Natural killer cell (primary cell): ENCODE measurements at regions not wholly inside any gene's neighbourhood (a gene's known extent, or its start where the extent isn't known, plus 50 kb on each side); places are given as distances from the start of the nearest gene placed in this dataset.

Source experiments
- ATAC-seq, 3 donors: fragments of 150-1000 bp in 2 of 3; fragments of 200-7000 bp in 1 of 3; cut with Tn5 transposase; 1 replicate in 1 of 3; 2 replicates in 2 of 3; pipeline ENCODE4 v1.10.0; 2021; ENCODE audit warnings: mild to moderate bottlenecking in 2 of 3, moderate library complexity in 2 of 3
- DNase-seq, 2 donors: peaks; one replicate each; pipeline versions ENCODE4 v3.0.0 to v3.0.0-alpha.2; 2013 to 2021; ENCODE audit warnings: mixed read lengths in 1 of 2
- H3K27ac ChIP-seq: one replicate; pipeline ENCODE4 v1.5.1; 2013; ENCODE audit warnings: mild to moderate bottlenecking, low read length
- H3K27me3 ChIP-seq: one replicate; pipeline ENCODE4 v1.6.1; 2013; ENCODE audit warnings: low read length; ENCODE audit not compliant: control insufficient read depth, insufficient read depth
- H3K36me3 ChIP-seq: one replicate; pipeline ENCODE4 v1.6.1; 2013; ENCODE audit warnings: low read length; ENCODE audit not compliant: control insufficient read depth, insufficient read depth
- H3K4me1 ChIP-seq: one replicate; pipeline ENCODE4 v1.6.1; 2013; ENCODE audit warnings: low read length; ENCODE audit not compliant: control insufficient read depth, insufficient read depth
- H3K4me3 ChIP-seq: one replicate; pipeline ENCODE4 v1.5.1; 2013; ENCODE audit warnings: low read length
- H3K9me3 ChIP-seq: one replicate; pipeline ENCODE4 v1.6.1; 2013; ENCODE audit warnings: low read length; ENCODE audit not compliant: control insufficient read depth, insufficient read depth
- H3K27ac Mint-ChIP-seq, 2 donors: one replicate each; pipeline ENCODE4 v1.8.0; 2022; ENCODE audit warnings: mild to moderate bottlenecking in 2 of 2, mixed read lengths in 2 of 2, moderate library complexity in 1 of 2
- H3K27me3 Mint-ChIP-seq, 2 donors: one replicate each; pipeline ENCODE4 v1.8.0; 2022; ENCODE audit warnings: low read depth in 2 of 2, mixed read lengths in 2 of 2
- H3K36me3 Mint-ChIP-seq: one replicate; pipeline ENCODE4 v1.8.0; 2022; ENCODE audit warnings: mixed read lengths
- H3K4me1 Mint-ChIP-seq, 2 donors: one replicate each; pipeline ENCODE4 v1.8.0; 2022; ENCODE audit warnings: mixed read lengths in 2 of 2
- H3K4me3 Mint-ChIP-seq: one replicate; pipeline ENCODE4 v1.8.0; 2022; ENCODE audit warnings: mild to moderate bottlenecking, moderate library complexity, mixed read lengths
- H3K9me3 Mint-ChIP-seq, 2 donors: one replicate each; pipeline ENCODE4 v1.8.0; 2022; ENCODE audit warnings: mixed read lengths in 2 of 2
- WGBS: methylation state at CpG from one replicate; pipeline ENCODE4 v1.1.7; 2013; ENCODE audit warnings: missing lambda C conversion rate; ENCODE audit not compliant: insufficient coverage; 5-methylcytosine and 5-hydroxymethylcytosine counted together
- intact Hi-C: fragments of 100-400 bp; cut with micrococcal nuclease; formaldehyde crosslinking; loops from one replicate; pipeline ENCODE4 v1.14.2; 2022
- TF ChIP-seq, protein P1 (sequence below): fragments of 200-600 bp; IDR thresholded peaks from one replicate; pipeline ENCODE4 v1.8.0; 2022; ENCODE audit warnings: antibody characterized with exemption

DNA sequence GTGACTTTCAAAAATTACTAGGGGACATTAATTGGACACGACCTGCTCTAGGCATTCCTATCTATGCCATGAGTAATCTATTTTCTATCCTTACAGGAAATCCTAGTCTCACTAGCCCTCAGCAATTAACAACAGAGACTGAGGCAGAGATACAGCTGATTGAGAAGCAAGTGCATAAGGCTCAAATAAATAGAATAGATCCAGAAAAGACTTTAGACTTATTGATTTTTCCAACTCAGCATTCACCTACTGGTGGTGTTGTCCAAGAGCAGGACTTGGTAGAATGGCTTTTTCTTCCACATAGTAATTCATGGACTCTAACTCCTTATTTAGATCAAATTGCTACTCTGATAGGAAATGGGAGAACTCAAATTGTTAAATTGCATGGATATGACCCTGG is 148.0 kb downstream of the ZNF33B start:
- Histone ChIP-seq H3K4me1 (no peaks in the 10 kb centered on the region), H3K36me3 (no peaks in the 10 kb centered on the region), H3K4me3 (no peak overlapping the region), H3K27me3 (no peaks in the 10 kb centered on the region), H3K27ac (no peak overlapping the region), H3K9me3 (no peaks in the 10 kb centered on the region)
- intact Hi-C loops = no loop called here
- no peaks in the 10 kb centered on the region for H3K36me3 Mint-ChIP-seq
- no peaks in the 10 kb centered on the region for H3K27me3 Mint-ChIP-seq
- ATAC-seq (no peak), DNase-seq (no peak)
- no peak overlapping the region for H3K4me3 Mint-ChIP-seq
- no peak overlapping the region for H3K27ac Mint-ChIP-seq
- TF ChIP-seq, protein P1, sequence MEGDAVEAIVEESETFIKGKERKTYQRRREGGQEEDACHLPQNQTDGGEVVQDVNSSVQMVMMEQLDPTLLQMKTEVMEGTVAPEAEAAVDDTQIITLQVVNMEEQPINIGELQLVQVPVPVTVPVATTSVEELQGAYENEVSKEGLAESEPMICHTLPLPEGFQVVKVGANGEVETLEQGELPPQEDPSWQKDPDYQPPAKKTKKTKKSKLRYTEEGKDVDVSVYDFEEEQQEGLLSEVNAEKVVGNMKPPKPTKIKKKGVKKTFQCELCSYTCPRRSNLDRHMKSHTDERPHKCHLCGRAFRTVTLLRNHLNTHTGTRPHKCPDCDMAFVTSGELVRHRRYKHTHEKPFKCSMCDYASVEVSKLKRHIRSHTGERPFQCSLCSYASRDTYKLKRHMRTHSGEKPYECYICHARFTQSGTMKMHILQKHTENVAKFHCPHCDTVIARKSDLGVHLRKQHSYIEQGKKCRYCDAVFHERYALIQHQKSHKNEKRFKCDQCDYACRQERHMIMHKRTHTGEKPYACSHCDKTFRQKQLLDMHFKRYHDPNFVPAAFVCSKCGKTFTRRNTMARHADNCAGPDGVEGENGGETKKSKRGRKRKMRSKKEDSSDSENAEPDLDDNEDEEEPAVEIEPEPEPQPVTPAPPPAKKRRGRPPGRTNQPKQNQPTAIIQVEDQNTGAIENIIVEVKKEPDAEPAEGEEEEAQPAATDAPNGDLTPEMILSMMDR = no peak
- H3K4me1 Mint-ChIP-seq = no peaks in the 10 kb centered on the region
- 36% methylated on average over 1 of the region's 1 CpG for WGBS
- peaks cover under 1 to 9% of the 10 kb centered on the region in 2 donors for H3K9me3 Mint-ChIP-seq

DNA sequence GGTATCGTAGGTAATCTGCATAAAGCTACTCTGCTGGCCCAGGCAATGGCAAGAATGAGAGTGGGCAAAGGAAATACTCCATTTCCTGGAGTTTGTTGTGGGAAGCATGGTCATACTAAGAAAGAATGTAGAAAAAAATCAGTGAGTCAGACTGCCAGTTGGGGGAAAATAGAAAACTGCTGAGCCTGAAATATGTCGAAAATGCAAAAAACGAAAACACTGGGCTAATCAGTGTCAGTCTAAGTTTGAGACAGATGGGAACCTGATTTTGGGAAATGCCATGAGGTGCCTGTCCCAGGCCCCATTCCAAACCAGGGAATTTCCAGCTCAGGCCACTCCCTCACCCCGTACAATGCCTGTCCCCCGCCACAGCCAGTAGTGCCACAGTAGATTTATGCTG is 150.0 kb downstream of the ZNF33B start:
- intact Hi-C loops = no loop called here
- DNase-seq = no peak
- no peaks in the 10 kb centered on the region for H3K27me3 Mint-ChIP-seq
- Histone ChIP-seq H3K36me3 (no peaks in the 10 kb centered on the region), H3K27ac (no peak overlapping the region), H3K9me3 (no peaks in the 10 kb centered on the region), H3K27me3 (no peaks in the 10 kb centered on the region), H3K4me3 (no peak overlapping the region), H3K4me1 (no peaks in the 10 kb centered on the region)
- no peak overlapping the region for H3K4me3 Mint-ChIP-seq
- peaks cover 0 to 9% of the 10 kb centered on the region in 2 donors for H3K9me3 Mint-ChIP-seq
- TF ChIP-seq, protein P1 = no peak
- H3K36me3 Mint-ChIP-seq = no peaks in the 10 kb centered on the region
- H3K4me1 Mint-ChIP-seq = no peaks in the 10 kb centered on the region
- ATAC-seq = no peak
- 77% methylated on average over 5 of the region's 5 CpGs for WGBS
- H3K27ac Mint-ChIP-seq = no peak overlapping the region

DNA sequence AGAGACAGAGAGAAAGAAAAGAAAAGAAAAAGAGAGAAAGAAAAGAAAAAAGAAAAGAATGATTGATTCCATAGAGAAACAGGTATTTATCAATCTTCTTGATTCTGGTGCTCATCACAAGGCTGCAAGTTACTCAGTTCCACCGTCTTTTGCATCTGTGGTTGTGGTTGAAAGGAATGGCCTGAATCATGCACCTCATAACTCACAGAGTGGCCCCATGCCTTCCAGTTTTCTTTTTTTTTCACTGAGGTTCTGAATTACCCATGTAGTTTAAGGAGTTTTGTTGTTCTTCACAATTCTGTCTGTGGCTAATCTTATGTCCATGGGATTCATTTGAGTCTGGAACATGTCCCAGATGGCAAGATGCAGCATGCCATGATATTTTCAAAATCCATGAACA is 156.0 kb downstream of the ZNF33B start:
- no peak for DNase-seq
- Histone ChIP-seq H3K4me1 (no peaks in the 10 kb centered on the region), H3K9me3 (peaks cover 3% of the 10 kb centered on the region), H3K36me3 (no peaks in the 10 kb centered on the region), H3K27me3 (no peaks in the 10 kb centered on the region), H3K27ac (no peak overlapping the region), H3K4me3 (no peak overlapping the region)
- ATAC-seq = no peak
- WGBS = no CpG with 5 or more reads among the region's 1 CpG
- TF ChIP-seq, protein P1 = no peak
- no peak overlapping the region for H3K4me3 Mint-ChIP-seq
- no peak overlapping the region for H3K27ac Mint-ChIP-seq
- intact Hi-C loops = no loop called here
- H3K9me3 Mint-ChIP-seq = peaks cover 0 to 8% of the 10 kb centered on the region in 2 donors
- H3K4me1 Mint-ChIP-seq = no peaks in the 10 kb centered on the region
- peaks cover 12% of the 10 kb centered on the region for H3K36me3 Mint-ChIP-seq
- H3K27me3 Mint-ChIP-seq = peaks cover 3 to 9% of the 10 kb centered on the region in 2 donors

DNA sequence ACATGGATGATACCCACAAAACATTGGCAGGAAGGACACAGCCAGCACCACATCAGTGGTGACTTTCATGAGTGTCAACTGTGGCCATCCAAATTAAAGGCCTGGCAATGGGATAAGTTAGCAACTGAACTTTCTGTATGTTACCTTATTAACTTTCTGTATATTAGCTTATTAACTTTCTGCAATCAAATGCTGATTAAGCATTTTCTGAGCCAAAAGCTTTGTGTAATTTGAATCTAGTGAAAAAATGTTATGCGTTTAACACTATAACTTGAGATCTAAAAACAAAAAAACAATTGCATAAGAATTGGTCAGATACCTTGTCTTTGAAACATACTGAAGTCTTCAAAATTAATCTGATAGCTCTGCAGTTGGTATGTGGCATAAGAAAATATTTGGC is 159.3 kb downstream of the ZNF33B start:
- Mint-ChIP-seq H3K36me3 (peaks cover 22% of the 10 kb centered on the region), H3K4me1 (no peaks in the 10 kb centered on the region), H3K27ac (no peak overlapping the region), H3K4me3 (no peak overlapping the region), H3K9me3 (peaks cover 3% of the 10 kb centered on the region in 2 donors), H3K27me3 (peaks cover 14 to 29% of the 10 kb centered on the region in 2 donors)
- intact Hi-C loops = no loop called here
- no CpG with 5 or more reads among the region's 1 CpG for WGBS
- no peak for DNase-seq
- no peaks in the 10 kb centered on the region for H3K36me3 ChIP-seq
- peaks cover 3% of the 10 kb centered on the region for H3K9me3 ChIP-seq
- ATAC-seq = no peak
- H3K27me3 ChIP-seq = peaks cover 7% of the 10 kb centered on the region
- H3K27ac ChIP-seq = no peak overlapping the region
- TF ChIP-seq, protein P1 = no peak
- H3K4me3 ChIP-seq = no peak overlapping the region
- no peaks in the 10 kb centered on the region for H3K4me1 ChIP-seq
